ENCODE measurements at regions not wholly inside any gene's neighbourhood (a gene's known extent, or its start where the extent isn't known, plus 50 kb on each side); places are given as distances from the start of the nearest gene placed in this dataset.

- H3K9me3 ChIP-seq (replicated peaks; ENCODE audit: control insufficient read depth, insufficient read depth, low read length) = no peaks in the 10 kb centered on the region
- DNase-seq (ENCODE audit: low read depth, low spot score) (no peak), FAIRE-seq (no peak)
- BruUV-seq (replicated peaks) = no TSS peak
- dilution Hi-C loops (cut with MboI; ENCODE audit: extremely low pct_ligation_motif_present, low sequenced_read_pairs) (no loop called here), intact Hi-C loops (cut with micrococcal nuclease) (loop anchor here (1.0 kb wide), 1 partner anchor 92 kb away; no protein-coding TSS in a partner anchor)
- TF ChIP-seq GATA2 (IDR thresholded peaks at IDR 0.05; ENCODE audit: insufficient read depth, insufficient read length, low read depth, low read length) (no peak), CTCF (IDR thresholded peaks at IDR 0.05; ENCODE audit: extremely low read depth in 1 of 2, insufficient read depth in 1 of 2, low read depth in 1 of 2, low read length in 2 of 2) (peak; percentile 45 to 65)
- ChIA-PET CTCF (interaction anchor here (0.6 to 1.0 kb wide), 4 partner anchors 9 to 466 kb away, joined by 3 to 4 read pairs (median 3); no protein-coding TSS in a partner anchor), POLR2A (no interaction called here)
- no peak overlapping the region for H3K27ac ChIP-seq (ENCODE audit: insufficient read depth, low read depth, low read length)
- no peaks in the 10 kb centered on the region for H3K27me3 ChIP-seq (ENCODE audit: control insufficient read depth in 2 of 2, insufficient read depth in 2 of 2, low read length in 2 of 2)
- H3K79me2 ChIP-seq (ENCODE audit: control insufficient read depth, insufficient read depth, low read length) = no peaks in the 10 kb centered on the region
- no peaks in the 10 kb centered on the region for H3K9me1 ChIP-seq (replicated peaks; ENCODE audit: control insufficient read depth, extremely low read depth, insufficient read depth, low read length)
- H3K4me2 ChIP-seq (ENCODE audit: insufficient read depth, low read length) = no peak overlapping the region
- H4K20me1 ChIP-seq (replicated peaks; ENCODE audit: control insufficient read depth, extremely low read depth, insufficient read depth, low read length) = no peaks in the 10 kb centered on the region
- no peak overlapping the region for H3K9ac ChIP-seq (replicated peaks; ENCODE audit: extremely low read depth, insufficient read depth, low read length)
- H3K4me1 ChIP-seq (ENCODE audit: control insufficient read depth, extremely low read depth, insufficient read depth, low read length) = no peaks in the 10 kb centered on the region
- no peak overlapping the region for H3K4me3 ChIP-seq (replicated peaks in 1 of 3; ENCODE audit: insufficient read depth in 1 of 3, low read depth in 1 of 3, low read length in 3 of 3)
- no peak overlapping the region for H2AFZ ChIP-seq (ENCODE audit: low read depth, low read length)
- H3K36me3 ChIP-seq (ENCODE audit: control insufficient read depth in 2 of 2, extremely low read depth in 1 of 2, insufficient read depth in 2 of 2, low read length in 2 of 2) = no peaks in the 10 kb centered on the region
Observed at GRCh38 chr5:174327317-174327864, 281.9 kb downstream of the NSG2 start.

- DNase-seq (ENCODE audit: low read depth, low spot score) = no peak
- no TSS peak for BruUV-seq (replicated peaks)
- no peaks in the 10 kb centered on the region for H3K4me1 ChIP-seq (ENCODE audit: control insufficient read depth, extremely low read depth, insufficient read depth, low read length)
- no peaks in the 10 kb centered on the region for H3K9me3 ChIP-seq (replicated peaks; ENCODE audit: control insufficient read depth, insufficient read depth, low read length)
- H3K4me2 ChIP-seq (ENCODE audit: insufficient read depth, low read length) = no peak overlapping the region
- H3K9me1 ChIP-seq (replicated peaks; ENCODE audit: control insufficient read depth, extremely low read depth, insufficient read depth, low read length) = no peaks in the 10 kb centered on the region
- H3K4me3 ChIP-seq (replicated peaks in 1 of 3; ENCODE audit: insufficient read depth in 1 of 3, low read depth in 1 of 3, low read length in 3 of 3) = no peak overlapping the region
- H3K9ac ChIP-seq (replicated peaks; ENCODE audit: extremely low read depth, insufficient read depth, low read length) = no peak overlapping the region
- ChIA-PET CTCF (interaction anchor here (1.0 to 1.5 kb wide), 2 partner anchors 11 to 466 kb away, joined by 4 read pairs; no protein-coding TSS in a partner anchor), POLR2A (no interaction called here)
- no peak overlapping the region for H3K27ac ChIP-seq (ENCODE audit: insufficient read depth, low read depth, low read length)
- H4K20me1 ChIP-seq (replicated peaks; ENCODE audit: control insufficient read depth, extremely low read depth, insufficient read depth, low read length) = no peaks in the 10 kb centered on the region
- dilution Hi-C loops (cut with MboI; ENCODE audit: extremely low pct_ligation_motif_present, low sequenced_read_pairs) (no loop called here), intact Hi-C loops (cut with micrococcal nuclease) (loop anchor here (1.0 kb wide), 1 partner anchor 91 kb away; no protein-coding TSS in a partner anchor)
- no peak overlapping the region for H2AFZ ChIP-seq (ENCODE audit: low read depth, low read length)
- H3K79me2 ChIP-seq (ENCODE audit: control insufficient read depth, insufficient read depth, low read length) = no peaks in the 10 kb centered on the region
- no peaks in the 10 kb centered on the region for H3K36me3 ChIP-seq (ENCODE audit: control insufficient read depth in 2 of 2, extremely low read depth in 1 of 2, insufficient read depth in 2 of 2, low read length in 2 of 2)
- FAIRE-seq = no peak
- no peaks in the 10 kb centered on the region for H3K27me3 ChIP-seq (ENCODE audit: control insufficient read depth in 2 of 2, insufficient read depth in 2 of 2, low read length in 2 of 2)
- TF ChIP-seq FOS (IDR thresholded peaks at IDR 0.05; ENCODE audit: borderline replicate concordance, insufficient read depth, low read length) (no peak), JUN (IDR thresholded peaks at IDR 0.05; ENCODE audit: borderline replicate concordance, insufficient read depth, insufficient read length, low read depth) (no peak), MAX (IDR thresholded peaks at IDR 0.05; ENCODE audit: insufficient read depth, insufficient read length) (no peak), MYC (IDR thresholded peaks at IDR 0.05; ENCODE audit: low read depth, low read length) (no peak), CTCF (IDR thresholded peaks at IDR 0.05; ENCODE audit: extremely low read depth in 1 of 2, insufficient read depth in 1 of 2, low read depth in 1 of 2, low read length in 2 of 2) (no peak), POLR2A (IDR thresholded peaks at IDR 0.05; ENCODE audit: low read depth, low read length) (no peak), GATA2 (IDR thresholded peaks at IDR 0.05; ENCODE audit: insufficient read depth, insufficient read length, low read depth, low read length) (no peak), EZH2 (IDR thresholded peaks at IDR 0.05; ENCODE audit: borderline replicate concordance, low read depth, low read length, severe bottlenecking) (no peak), POLR2AphosphoS5 (IDR thresholded peaks at IDR 0.05; ENCODE audit: insufficient read depth, low read depth, low read length) (no peak)
Observed at GRCh38 chr5:174327896-174328295, 282.4 kb downstream of the NSG2 start.
